ENCODE measurements at regions not wholly inside any gene's neighbourhood (a gene's known extent, or its start where the extent isn't known, plus 50 kb on each side); places are given as distances from the start of the nearest gene placed in this dataset.
"Not testable (repeated sequence)": the region's sequence is repeated elsewhere in the genome, so short reads cannot be mapped to it uniquely, and the experiment has no call there.

DNA sequence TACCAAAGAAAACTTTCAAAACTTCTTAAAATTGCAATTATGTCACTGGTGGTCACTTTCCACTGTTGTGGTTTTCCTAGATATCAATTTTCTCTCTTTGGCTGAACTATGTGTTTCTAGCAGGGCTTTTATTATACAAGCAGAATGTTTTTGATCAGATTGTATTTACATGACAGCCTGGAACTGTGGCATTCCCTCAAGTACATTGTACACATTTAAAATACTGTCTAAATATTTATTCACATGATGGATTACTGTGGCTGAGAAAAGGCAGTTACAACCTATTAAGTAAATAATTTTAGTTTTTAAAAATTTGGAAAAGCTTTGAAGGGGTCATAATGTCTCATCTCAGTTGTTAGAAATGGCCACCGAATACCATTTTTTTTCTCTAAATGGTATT, 231.9 kb upstream of the PPP1R3A start:
- no peaks in the 10 kb centered on the region for H3K9me3 Mint-ChIP-seq (ENCODE audit: low read depth, unreplicated experiment)
- H3K4me1 Mint-ChIP-seq (ENCODE audit: low read depth, unreplicated experiment), result no peaks in the 10 kb centered on the region
- H3K27me3 Mint-ChIP-seq (ENCODE audit: unreplicated experiment), result no peaks in the 10 kb centered on the region
- no peak overlapping the region for H3K27ac Mint-ChIP-seq (ENCODE audit: unreplicated experiment)
- no peak overlapping the region for H3K4me3 Mint-ChIP-seq (ENCODE audit: low read depth, unreplicated experiment)
- TF ChIP-seq, protein P1, sequence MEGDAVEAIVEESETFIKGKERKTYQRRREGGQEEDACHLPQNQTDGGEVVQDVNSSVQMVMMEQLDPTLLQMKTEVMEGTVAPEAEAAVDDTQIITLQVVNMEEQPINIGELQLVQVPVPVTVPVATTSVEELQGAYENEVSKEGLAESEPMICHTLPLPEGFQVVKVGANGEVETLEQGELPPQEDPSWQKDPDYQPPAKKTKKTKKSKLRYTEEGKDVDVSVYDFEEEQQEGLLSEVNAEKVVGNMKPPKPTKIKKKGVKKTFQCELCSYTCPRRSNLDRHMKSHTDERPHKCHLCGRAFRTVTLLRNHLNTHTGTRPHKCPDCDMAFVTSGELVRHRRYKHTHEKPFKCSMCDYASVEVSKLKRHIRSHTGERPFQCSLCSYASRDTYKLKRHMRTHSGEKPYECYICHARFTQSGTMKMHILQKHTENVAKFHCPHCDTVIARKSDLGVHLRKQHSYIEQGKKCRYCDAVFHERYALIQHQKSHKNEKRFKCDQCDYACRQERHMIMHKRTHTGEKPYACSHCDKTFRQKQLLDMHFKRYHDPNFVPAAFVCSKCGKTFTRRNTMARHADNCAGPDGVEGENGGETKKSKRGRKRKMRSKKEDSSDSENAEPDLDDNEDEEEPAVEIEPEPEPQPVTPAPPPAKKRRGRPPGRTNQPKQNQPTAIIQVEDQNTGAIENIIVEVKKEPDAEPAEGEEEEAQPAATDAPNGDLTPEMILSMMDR (IDR thresholded peaks at IDR 0.05; ENCODE audit: unreplicated experiment), result no peak
- BruUV-seq (replicated peaks), result no TSS peak
- CTCF ChIA-PET, result no interaction called here
- intact Hi-C loops (cut with micrococcal nuclease; ENCODE audit: unreplicated experiment), result no loop called here
- DNase-seq, result no peak
- H3K36me3 Mint-ChIP-seq (ENCODE audit: insufficient read depth, unreplicated experiment), result no peaks in the 10 kb centered on the region

DNA sequence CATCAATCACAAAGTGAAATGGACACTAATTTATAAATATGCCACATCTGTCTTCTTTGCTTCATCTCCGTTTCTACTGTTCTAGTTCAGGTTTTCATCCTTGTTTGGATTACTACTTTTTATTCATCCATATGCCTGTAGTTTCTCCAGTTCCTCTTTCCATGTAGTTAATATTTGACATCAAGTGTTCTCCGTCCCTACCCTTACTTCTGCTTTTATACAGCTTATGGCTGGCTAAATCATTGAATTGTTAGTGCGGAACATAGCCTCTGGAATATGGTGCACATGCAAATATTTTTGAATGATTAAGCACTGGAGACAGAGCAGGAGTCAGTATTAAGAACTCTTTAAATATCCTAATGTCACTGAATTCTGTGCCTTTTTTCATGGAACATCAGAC, 230.0 kb upstream of the PPP1R3A start:
- intact Hi-C loops (cut with micrococcal nuclease; ENCODE audit: unreplicated experiment), result no loop called here
- no peak overlapping the region for H3K4me3 Mint-ChIP-seq (ENCODE audit: low read depth, unreplicated experiment)
- TF ChIP-seq, protein P1 (IDR thresholded peaks at IDR 0.05; ENCODE audit: unreplicated experiment), result no peak
- no peaks in the 10 kb centered on the region for H3K27me3 Mint-ChIP-seq (ENCODE audit: unreplicated experiment)
- no peaks in the 10 kb centered on the region for H3K36me3 Mint-ChIP-seq (ENCODE audit: insufficient read depth, unreplicated experiment)
- no peak overlapping the region for H3K27ac Mint-ChIP-seq (ENCODE audit: unreplicated experiment)
- DNase-seq, result no peak
- no TSS peak for BruUV-seq (replicated peaks)
- H3K9me3 Mint-ChIP-seq (ENCODE audit: low read depth, unreplicated experiment), result no peaks in the 10 kb centered on the region
- CTCF ChIA-PET, result no interaction called here
- no peaks in the 10 kb centered on the region for H3K4me1 Mint-ChIP-seq (ENCODE audit: low read depth, unreplicated experiment)

DNA sequence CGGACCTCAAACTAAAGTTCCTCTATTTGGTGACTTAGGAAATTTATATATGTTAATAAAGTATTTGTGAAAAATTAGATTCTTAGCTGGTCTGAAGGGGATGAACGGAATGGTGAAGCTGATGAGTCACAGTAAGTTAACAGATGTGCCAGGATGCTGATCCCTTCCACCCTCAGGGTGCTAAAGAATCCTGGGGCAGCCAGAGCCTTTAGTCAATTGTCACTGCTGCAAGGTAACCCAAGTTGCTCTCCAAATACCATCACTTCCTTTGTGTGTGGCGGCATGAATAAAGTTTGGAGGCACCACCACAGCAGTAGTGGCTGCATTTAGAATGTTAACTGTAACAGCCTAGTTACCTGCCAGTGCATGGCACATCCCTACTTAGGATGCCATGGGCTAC, 222.6 kb upstream of the PPP1R3A start:
- CTCF ChIA-PET, result no interaction called here
- Mint-ChIP-seq H3K27ac (ENCODE audit: unreplicated experiment) (no peak overlapping the region), H3K27me3 (ENCODE audit: unreplicated experiment) (no peaks in the 10 kb centered on the region), H3K4me3 (ENCODE audit: low read depth, unreplicated experiment) (no peak overlapping the region), H3K9me3 (ENCODE audit: low read depth, unreplicated experiment) (no peaks in the 10 kb centered on the region), H3K4me1 (ENCODE audit: low read depth, unreplicated experiment) (no peaks in the 10 kb centered on the region), H3K36me3 (ENCODE audit: insufficient read depth, unreplicated experiment) (no peaks in the 10 kb centered on the region)
- intact Hi-C loops (cut with micrococcal nuclease; ENCODE audit: unreplicated experiment), result no loop called here
- DNase-seq, result no peak
- TF ChIP-seq, protein P1 (IDR thresholded peaks at IDR 0.05; ENCODE audit: unreplicated experiment), result no peak
- BruUV-seq (replicated peaks), result no TSS peak

DNA sequence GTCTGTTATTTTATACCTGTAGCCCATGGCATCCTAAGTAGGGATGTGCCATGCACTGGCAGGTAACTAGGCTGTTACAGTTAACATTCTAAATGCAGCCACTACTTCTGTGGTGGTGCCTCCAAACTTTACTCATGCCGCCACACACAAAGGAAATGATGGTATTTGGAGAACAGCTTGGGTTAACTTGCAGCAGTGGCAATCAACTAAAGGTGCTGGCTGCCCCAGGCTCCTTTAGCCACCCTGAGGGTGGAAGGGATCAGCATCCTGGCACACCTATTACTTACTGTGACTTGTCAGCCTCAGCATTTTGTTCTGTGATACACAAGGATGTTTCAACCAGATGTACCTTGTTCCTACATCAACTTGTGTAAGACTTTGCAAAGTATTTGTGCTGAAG, 221.8 kb upstream of the PPP1R3A start:
- H3K4me1 Mint-ChIP-seq (ENCODE audit: low read depth, unreplicated experiment), result no peaks in the 10 kb centered on the region
- no peak overlapping the region for H3K27ac Mint-ChIP-seq (ENCODE audit: unreplicated experiment)
- DNase-seq, result no peak
- H3K4me3 Mint-ChIP-seq (ENCODE audit: low read depth, unreplicated experiment), result no peak overlapping the region
- H3K36me3 Mint-ChIP-seq (ENCODE audit: insufficient read depth, unreplicated experiment), result no peaks in the 10 kb centered on the region
- no TSS peak for BruUV-seq (replicated peaks)
- intact Hi-C loops (cut with micrococcal nuclease; ENCODE audit: unreplicated experiment), result no loop called here
- no peaks in the 10 kb centered on the region for H3K27me3 Mint-ChIP-seq (ENCODE audit: unreplicated experiment)
- CTCF ChIA-PET, result interaction anchor here (1.4 kb wide), 1 partner anchor 14 kb away, joined by 4 read pairs; no protein-coding TSS in a partner anchor
- TF ChIP-seq, protein P1 (IDR thresholded peaks at IDR 0.05; ENCODE audit: unreplicated experiment), result no peak
- no peaks in the 10 kb centered on the region for H3K9me3 Mint-ChIP-seq (ENCODE audit: low read depth, unreplicated experiment)

DNA sequence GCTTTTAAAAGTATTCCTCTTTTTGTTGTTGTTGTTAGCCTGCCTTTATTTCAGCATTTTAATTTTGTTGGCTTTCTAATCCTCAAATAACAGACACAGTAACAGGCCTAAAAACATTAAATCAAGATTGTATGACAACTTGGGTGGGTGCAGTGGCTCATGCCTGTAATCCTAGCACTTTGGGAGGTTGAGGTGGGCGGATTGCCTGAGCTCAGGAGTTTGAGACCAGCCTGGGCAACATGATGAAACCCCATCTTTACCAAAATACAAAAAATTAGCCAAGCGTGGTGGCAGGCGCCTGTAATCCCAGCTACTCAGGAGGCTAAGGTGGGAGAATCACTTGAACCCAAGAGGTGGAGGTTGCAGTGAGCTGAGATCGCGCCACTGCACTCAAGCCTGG, 220.9 kb upstream of the PPP1R3A start:
- H3K36me3 Mint-ChIP-seq (ENCODE audit: insufficient read depth, unreplicated experiment); H3K27me3 Mint-ChIP-seq (ENCODE audit: unreplicated experiment); BruUV-seq (replicated peaks); DNase-seq; H3K4me1 Mint-ChIP-seq (ENCODE audit: low read depth, unreplicated experiment); intact Hi-C loops (cut with micrococcal nuclease; ENCODE audit: unreplicated experiment); H3K4me3 Mint-ChIP-seq (ENCODE audit: low read depth, unreplicated experiment); H3K9me3 Mint-ChIP-seq (ENCODE audit: low read depth, unreplicated experiment); H3K27ac Mint-ChIP-seq (ENCODE audit: unreplicated experiment): not testable (repeated sequence)
- CTCF ChIA-PET, result interaction anchor here (1.4 kb wide), 1 partner anchor 13 kb away, joined by 4 read pairs; no protein-coding TSS in a partner anchor

Data from Calu3 (cell line).